GM12873 (cell line): ENCODE measurements at regions not wholly inside any gene's neighbourhood (a gene's known extent, or its start where the extent isn't known, plus 50 kb on each side); places are given as distances from the start of the nearest gene placed in this dataset.

Source experiments
- CTCF ChIP-seq: IDR thresholded peaks from 2 replicates; pipeline ENCODE4 v1.5.1; 2012; ENCODE audit warnings: low read depth, mild to moderate bottlenecking, moderate library complexity, low read length, control low read depth; ENCODE audit not compliant: insufficient read depth; ENCODE audit errors: missing control alignments

DNA sequence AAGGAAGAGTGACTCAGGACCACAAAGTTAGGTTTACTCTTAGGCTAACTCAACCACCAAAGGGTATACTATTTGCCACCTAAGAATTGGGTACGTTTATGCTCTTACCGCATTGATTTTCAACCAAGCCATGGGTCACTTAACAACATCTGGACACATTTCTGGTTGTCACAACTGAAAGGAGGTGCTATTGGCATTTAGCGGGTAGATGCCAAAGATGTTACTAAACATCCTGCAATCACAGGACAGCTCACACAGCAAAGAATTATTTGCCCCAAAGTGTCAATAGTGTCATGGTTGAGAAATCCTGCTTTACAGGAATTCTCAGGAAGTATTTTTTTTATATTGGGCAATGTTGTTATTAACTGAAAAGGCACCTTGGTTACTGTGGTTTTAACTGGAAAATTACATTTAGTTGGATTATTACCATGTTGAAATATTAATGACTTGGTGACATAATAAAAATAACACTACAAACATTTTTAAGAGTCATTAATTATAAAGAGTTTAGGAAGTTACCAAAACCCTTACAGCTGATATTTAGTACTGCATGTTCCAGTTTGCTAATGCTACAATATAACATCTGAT is 185.0 kb upstream of the TMEM196 start:
- TF ChIP-seq CTCF, result no peak

GRCh38 chr7:19957664-19958063 is 184.2 kb upstream of the TMEM196 start:
- no peak for TF ChIP-seq CTCF

DNA sequence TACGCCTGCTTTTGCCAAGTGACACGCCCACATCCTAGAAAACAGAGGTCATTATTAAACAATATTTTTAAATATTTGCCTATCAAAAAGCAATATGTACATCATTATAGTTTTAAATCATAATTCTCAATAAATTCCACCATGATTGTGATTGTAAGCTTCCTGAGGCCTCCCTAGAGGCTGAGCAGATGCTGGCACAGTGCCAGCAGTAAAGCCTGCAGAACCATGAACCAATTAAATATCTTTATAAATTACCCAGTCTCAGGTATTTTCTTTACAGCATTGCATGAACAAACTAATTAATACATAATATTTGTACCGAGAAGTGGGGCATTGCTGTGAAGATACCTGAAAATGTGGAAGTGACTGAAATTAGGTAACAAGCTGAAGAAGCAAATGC is 174.7 kb upstream of the TMEM196 start:
- TF ChIP-seq CTCF, result no peak

DNA sequence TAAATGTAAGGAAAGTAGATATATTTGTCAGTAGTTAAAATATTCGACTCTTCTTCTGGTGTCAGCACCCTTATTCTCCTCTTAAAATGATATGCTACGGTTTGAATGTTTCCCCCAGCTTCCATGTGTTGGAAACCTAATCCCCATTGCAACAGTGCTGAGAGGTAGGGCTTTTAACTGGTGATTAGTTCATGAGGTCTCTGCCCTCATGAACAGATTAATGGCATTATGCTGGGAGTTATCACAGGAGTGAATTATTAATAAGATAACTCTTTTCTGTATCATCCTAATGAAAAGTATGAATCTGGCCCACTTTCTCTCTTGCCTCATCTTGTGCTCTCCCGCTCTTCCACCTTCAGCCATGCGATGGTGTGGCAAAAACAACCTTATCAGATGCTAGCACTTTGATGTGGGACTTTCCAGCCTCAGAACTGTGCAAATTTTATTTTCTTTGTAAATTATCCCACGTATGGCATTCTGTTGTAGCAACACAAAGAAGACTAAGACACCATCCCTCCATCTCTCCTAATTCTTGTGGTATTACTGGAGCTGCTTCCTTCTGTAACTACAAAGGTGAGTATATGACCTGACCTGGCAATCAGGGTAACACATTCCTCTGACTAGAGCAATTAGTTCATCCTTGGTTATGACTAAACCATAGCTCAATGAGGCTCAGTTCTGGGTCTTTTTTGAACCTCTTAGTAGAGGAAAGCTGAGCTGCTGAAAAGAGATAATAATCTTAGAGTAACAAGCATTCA is 171.1 kb upstream of the TMEM196 start:
- no peak for TF ChIP-seq CTCF

- no peak for TF ChIP-seq CTCF
Measured at GRCh38 chr7:19939746-19940145, 166.3 kb upstream of the TMEM196 start.

DNA sequence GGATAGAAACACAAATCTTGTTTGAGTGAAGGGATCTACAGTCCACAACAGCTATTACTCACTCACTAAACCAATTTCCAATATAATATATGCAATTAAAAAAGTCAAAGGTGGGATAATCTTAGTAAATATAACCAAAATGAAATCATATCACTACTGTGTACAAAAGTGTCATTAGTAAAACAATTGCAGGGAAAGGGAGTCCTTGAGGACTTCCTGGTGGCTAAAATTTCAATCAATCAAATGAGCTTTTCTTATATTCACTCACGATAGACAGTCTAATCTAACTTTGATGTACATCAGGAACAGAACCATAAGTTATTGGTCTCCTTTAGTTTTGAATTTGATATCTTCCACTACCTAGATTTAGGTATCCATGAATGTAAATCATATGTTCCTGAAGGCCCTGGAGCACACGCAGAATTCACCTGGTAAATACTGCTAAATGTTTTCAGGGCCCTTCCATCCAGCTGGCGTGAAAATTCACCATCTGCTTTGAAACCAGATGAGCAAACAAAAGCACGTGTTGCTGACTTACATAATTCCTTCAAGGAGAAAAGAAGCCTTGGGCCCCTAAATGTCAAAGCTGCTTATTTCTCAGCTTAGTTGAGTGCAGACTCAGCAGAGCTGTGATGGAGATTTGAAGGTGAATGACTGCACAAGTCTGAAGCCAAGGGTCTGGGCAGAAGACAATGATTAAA is 159.3 kb upstream of the TMEM196 start:
- TF ChIP-seq CTCF, result no peak

GRCh38 chr7:19930851-19931250 is 157.4 kb upstream of the TMEM196 start:
- no peak for TF ChIP-seq CTCF
